ENCODE measurements at regions not wholly inside any gene's neighbourhood (a gene's known extent, or its start where the extent isn't known, plus 50 kb on each side); places are given as distances from the start of the nearest gene placed in this dataset.
A peak's percentile ranks its signal among the peaks of the same experiment; 100 is the strongest.
"Not testable (repeated sequence)": the region's sequence is repeated elsewhere in the genome, so short reads cannot be mapped to it uniquely, and the experiment has no call there.

GRCh38 chr10:6794841-6795240, 214.8 kb upstream of the PRKCQ start:
- not testable (repeated sequence) for DNase-seq

- no peak for DNase-seq
Observed at GRCh38 chr10:6794441-6794840, 214.4 kb upstream of the PRKCQ start.

- no peak for DNase-seq
Observed at GRCh38 chr10:6788731-6789130, 208.7 kb upstream of the PRKCQ start.

GRCh38 chr10:6788231-6788630, 208.2 kb upstream of the PRKCQ start:
- DNase-seq = peak; percentile 50

- no peak for DNase-seq
Observed at GRCh38 chr10:6787718-6788117, 207.6 kb upstream of the PRKCQ start.

GRCh38 chr10:6787091-6787490, 207.0 kb upstream of the PRKCQ start:
- DNase-seq = no peak

GRCh38 chr10:6786579-6787031, 206.5 kb upstream of the PRKCQ start:
- peak; percentile 57 for DNase-seq

- DNase-seq = not testable (repeated sequence)
Observed at GRCh38 chr10:6784429-6784828, 204.4 kb upstream of the PRKCQ start.

- no peak for DNase-seq
Observed at GRCh38 chr10:6783471-6783870, 203.4 kb upstream of the PRKCQ start.

- no peak for DNase-seq
Observed at GRCh38 chr10:6782378-6782777, 202.3 kb upstream of the PRKCQ start.

- no peak for DNase-seq
Observed at GRCh38 chr10:6781133-6781770, 201.2 kb upstream of the PRKCQ start.

GRCh38 chr10:6780008-6780677, 200.1 kb upstream of the PRKCQ start:
- DNase-seq = no peak

- DNase-seq = no peak
Observed at GRCh38 chr10:6778992-6779701, 199.1 kb upstream of the PRKCQ start.

- DNase-seq = no peak
Observed at GRCh38 chr10:6776170-6776569, 196.1 kb upstream of the PRKCQ start.

GRCh38 chr10:6774406-6774805, 194.3 kb upstream of the PRKCQ start:
- DNase-seq = no peak

- DNase-seq = no peak
Observed at GRCh38 chr10:6771331-6771730, 191.3 kb upstream of the PRKCQ start.

- no peak for DNase-seq
Observed at GRCh38 chr10:6770846-6771245, 190.8 kb upstream of the PRKCQ start.

- DNase-seq = no peak
Observed at GRCh38 chr10:6769704-6770417, 189.8 kb upstream of the PRKCQ start.

- DNase-seq = no peak
Observed at GRCh38 chr10:6766131-6766801, 186.2 kb upstream of the PRKCQ start.

- DNase-seq = no peak
Observed at GRCh38 chr10:6763423-6763822, 183.3 kb upstream of the PRKCQ start.

GRCh38 chr10:6763001-6763400, 182.9 kb upstream of the PRKCQ start:
- no peak for DNase-seq

GRCh38 chr10:6759961-6760360, 179.9 kb upstream of the PRKCQ start:
- DNase-seq = no peak

- no peak for DNase-seq
Observed at GRCh38 chr10:6757158-6757557, 177.1 kb upstream of the PRKCQ start.

All from left hindlimb (tissue), 1 donor.